Activated CD4-positive, alpha-beta T cell treated with anti-CD3 and anti-CD28 coated beads for 36 hours (primary cell): ENCODE measurements at regions not wholly inside any gene's neighbourhood (a gene's known extent, or its start where the extent isn't known, plus 50 kb on each side); places are given as distances from the start of the nearest gene placed in this dataset.
A peak's percentile ranks its signal among the peaks of the same experiment; 100 is the strongest.
"Not testable (repeated sequence)": the region's sequence is repeated elsewhere in the genome, so short reads cannot be mapped to it uniquely, and the experiment has no call there.

Source experiments
- ATAC-seq: fragments of 200-7000 bp; cut with Tn5 transposase; one replicate; pipeline ENCODE4 v1.10.0; 2021; ENCODE audit warnings: mild to moderate bottlenecking, moderate library complexity
- CTCF ChIA-PET: fragments of 350-600 bp; sonication (Branson Sonifier 250); formaldehyde crosslinking; loops from one replicate; lab custom pipeline; 2021; ENCODE audit warnings: antibody characterized with exemption; lab: Charles Lee
- POLR2A ChIA-PET: fragments of 350-600 bp; sonication (Branson Sonifier 250); formaldehyde crosslinking; loops from one replicate; lab custom pipeline; 2021; ENCODE audit warnings: antibody characterized with exemption, inconsistent platforms; lab: Charles Lee
- DNase-seq: peaks from one replicate; pipeline ENCODE4 v3.0.0-alpha.2; 2020
- H3K27ac Mint-ChIP-seq: one replicate; pipeline ENCODE4 v1.8.0; 2021; ENCODE audit warnings: mixed read lengths
- H3K27me3 Mint-ChIP-seq: one replicate; pipeline ENCODE4 v1.8.0; 2021; ENCODE audit warnings: mixed read lengths
- H3K36me3 Mint-ChIP-seq: one replicate; pipeline ENCODE4 v1.8.0; 2021; ENCODE audit warnings: low read depth, mixed read lengths
- H3K4me1 Mint-ChIP-seq: one replicate; pipeline ENCODE4 v1.8.0; 2021; ENCODE audit warnings: mixed read lengths
- H3K4me3 Mint-ChIP-seq: one replicate; pipeline ENCODE4 v1.8.0; 2021; ENCODE audit warnings: mild to moderate bottlenecking, moderate library complexity, mixed read lengths
- H3K9me3 Mint-ChIP-seq: one replicate; pipeline ENCODE4 v1.8.0; 2021; ENCODE audit warnings: low read depth, mixed read lengths
- intact Hi-C, 2 experiments: fragments of 100-400 bp; cut with DNase I in 1 of 2; cut with micrococcal nuclease in 1 of 2; formaldehyde crosslinking; loops; one replicate each; pipeline versions ENCODE4 v1.14.2 to v1.15.1; 2022 to 2024; cut with DNase I, micrococcal nuclease

DNA sequence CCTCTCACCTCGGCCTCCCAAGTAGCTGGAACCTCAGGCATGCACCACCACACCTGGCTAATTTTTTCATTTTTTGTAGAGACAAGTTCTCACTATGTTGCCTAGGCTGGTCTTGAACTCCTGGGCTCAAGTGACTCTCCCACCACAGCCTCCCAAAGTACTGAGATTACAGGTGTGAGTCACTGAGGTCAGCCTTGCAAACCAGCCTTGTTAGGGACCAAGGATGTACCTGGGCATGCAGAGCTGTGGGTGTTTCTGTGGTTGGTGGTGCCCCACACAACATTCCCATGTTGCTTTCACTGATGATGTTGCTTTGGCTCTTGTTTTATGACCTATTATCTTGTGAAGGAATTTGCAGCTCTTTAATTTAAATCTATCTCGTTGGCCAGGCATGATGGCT, 54.8 kb downstream of the OTUD1 start:
- Mint-ChIP-seq H3K4me1 (no peaks in the 10 kb centered on the region), H3K27ac (no peak overlapping the region), H3K4me3 (no peak overlapping the region), H3K27me3 (peaks cover 4% of the 10 kb centered on the region), H3K36me3 (no peaks in the 10 kb centered on the region), H3K9me3 (peaks cover 3% of the 10 kb centered on the region)
- ATAC-seq: peak; percentile 36
- intact Hi-C loops: no loop called here
- peak; percentile 24 for DNase-seq
- POLR2A ChIA-PET: no interaction called here
- CTCF ChIA-PET: interaction anchor here (0.8 kb wide), 1 partner anchor 179 kb away, joined by 3 read pairs; no protein-coding TSS in a partner anchor

- ChIA-PET POLR2A (no interaction called here), CTCF (interaction anchor here (1.1 to 1.5 kb wide), 2 partner anchors 41 to 183 kb away, joined by 3 to 6 read pairs; no protein-coding TSS in a partner anchor)
- H3K27me3 Mint-ChIP-seq: peaks cover 2% of the 10 kb centered on the region
- H3K4me1 Mint-ChIP-seq: no peaks in the 10 kb centered on the region
- ATAC-seq (no peak), DNase-seq (no peak)
- H3K4me3 Mint-ChIP-seq: no peak overlapping the region
- no peaks in the 10 kb centered on the region for H3K36me3 Mint-ChIP-seq
- H3K9me3 Mint-ChIP-seq: no peaks in the 10 kb centered on the region
- intact Hi-C loops: no loop called here
- H3K27ac Mint-ChIP-seq: no peak overlapping the region
These were observed 57.9 kb downstream of the OTUD1 start for GRCh38 chr10:23496727-23497126.

DNA sequence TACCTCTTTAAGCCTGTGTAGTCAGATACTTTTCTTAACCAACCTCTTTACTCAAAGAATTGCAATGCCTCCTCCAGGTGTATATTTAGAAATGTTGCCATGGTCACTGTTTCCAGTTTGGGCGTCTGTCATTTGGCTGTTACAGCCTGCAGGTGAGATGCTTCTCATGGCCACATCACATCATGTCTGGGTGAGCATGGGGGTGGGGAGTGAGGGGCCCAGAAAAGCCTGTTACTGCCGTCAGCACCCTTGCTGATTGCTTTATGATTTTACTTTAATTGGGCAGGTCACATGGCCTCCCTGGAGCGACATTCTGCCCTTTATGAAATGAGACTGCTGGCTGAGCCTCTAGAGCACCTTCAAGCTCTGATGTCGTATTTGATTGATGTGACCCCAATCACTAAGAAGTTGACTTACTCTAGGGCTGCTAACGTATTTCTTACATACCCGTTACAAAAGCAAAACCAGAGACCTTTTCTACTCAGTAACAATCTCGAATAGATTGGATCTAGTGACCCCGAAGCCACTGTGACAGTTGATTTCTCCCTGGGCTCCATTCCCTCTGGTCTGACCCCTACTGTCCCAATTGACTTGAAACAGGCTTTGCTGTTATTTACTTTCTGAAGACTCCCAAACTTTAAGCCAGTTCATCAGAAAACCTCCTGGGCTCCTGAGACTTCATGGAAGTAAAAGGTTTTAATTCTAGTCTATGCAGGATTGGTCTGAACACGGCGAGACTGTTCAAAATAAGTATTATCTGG, 60.7 kb downstream of the OTUD1 start:
- no peaks in the 10 kb centered on the region for H3K36me3 Mint-ChIP-seq
- no peak overlapping the region for H3K4me3 Mint-ChIP-seq
- H3K9me3 Mint-ChIP-seq: no peaks in the 10 kb centered on the region
- ATAC-seq (no peak), DNase-seq (no peak)
- no peaks in the 10 kb centered on the region for H3K4me1 Mint-ChIP-seq
- ChIA-PET POLR2A (interaction anchor here (0.6 kb wide), 1 partner anchor 76 kb away, joined by 5 read pairs; no protein-coding TSS in a partner anchor), CTCF (no interaction called here)
- intact Hi-C loops: no loop called here
- peaks cover 2% of the 10 kb centered on the region for H3K27me3 Mint-ChIP-seq
- H3K27ac Mint-ChIP-seq: no peak overlapping the region

DNA sequence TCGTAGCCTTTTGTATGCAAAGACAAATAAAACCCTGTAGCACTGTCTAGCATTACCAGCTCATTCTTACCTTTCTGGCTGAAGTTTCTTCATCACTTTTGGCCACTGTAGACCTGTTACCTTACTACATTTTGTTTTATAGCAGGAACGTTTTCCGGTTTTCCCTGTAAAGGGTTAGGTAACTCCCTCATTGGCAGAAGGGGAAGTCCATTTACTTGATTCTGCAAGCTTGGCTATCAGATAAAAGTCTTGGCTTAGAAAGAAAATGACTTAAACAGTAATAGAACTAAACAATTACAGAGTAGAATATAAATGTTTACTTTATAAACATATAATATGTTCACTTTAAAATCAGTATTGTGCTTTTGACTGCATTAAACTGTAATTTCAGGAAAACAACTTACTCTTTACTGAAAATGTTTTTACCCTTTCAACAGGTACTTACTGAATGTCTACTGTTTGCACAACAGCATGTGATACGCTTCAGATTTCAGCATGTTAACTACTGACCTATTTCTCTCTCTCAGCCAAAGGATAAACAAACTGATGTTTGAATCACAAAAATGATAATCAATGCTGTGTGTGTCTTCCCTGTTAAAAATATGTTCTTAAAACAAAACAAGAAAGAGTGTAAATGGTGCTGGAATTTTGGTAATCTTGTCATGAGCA, 67.1 kb downstream of the OTUD1 start:
- H3K36me3 Mint-ChIP-seq: no peaks in the 10 kb centered on the region
- no peak for DNase-seq

GRCh38 chr10:23512355-23513058, 73.6 kb downstream of the OTUD1 start:
- DNase-seq (no peak), ATAC-seq (no peak)
- intact Hi-C loops: no loop called here
- Mint-ChIP-seq H3K9me3 (peaks cover 4% of the 10 kb centered on the region), H3K27me3 (peaks cover 23% of the 10 kb centered on the region), H3K27ac (peak overlapping the region; percentile 37), H3K36me3 (no peaks in the 10 kb centered on the region), H3K4me3 (no peak overlapping the region), H3K4me1 (peaks cover 11% of the 10 kb centered on the region)
- ChIA-PET POLR2A (no interaction called here), CTCF (interaction anchor here (1.9 kb wide), 1 partner anchor 197 kb away, joined by 6 read pairs; no protein-coding TSS in a partner anchor)

More for the DNA sequence above, 67.1 kb downstream of the OTUD1 start:
- CTCF ChIA-PET: no interaction called here
- H3K4me3 Mint-ChIP-seq: no peak overlapping the region
- H3K27ac Mint-ChIP-seq: no peak overlapping the region
- intact Hi-C loops: no loop called here
- H3K4me1 Mint-ChIP-seq: no peaks in the 10 kb centered on the region
- POLR2A ChIA-PET: no interaction called here
- peaks cover 4% of the 10 kb centered on the region for H3K27me3 Mint-ChIP-seq
- ATAC-seq: no peak
- no peaks in the 10 kb centered on the region for H3K9me3 Mint-ChIP-seq

DNA sequence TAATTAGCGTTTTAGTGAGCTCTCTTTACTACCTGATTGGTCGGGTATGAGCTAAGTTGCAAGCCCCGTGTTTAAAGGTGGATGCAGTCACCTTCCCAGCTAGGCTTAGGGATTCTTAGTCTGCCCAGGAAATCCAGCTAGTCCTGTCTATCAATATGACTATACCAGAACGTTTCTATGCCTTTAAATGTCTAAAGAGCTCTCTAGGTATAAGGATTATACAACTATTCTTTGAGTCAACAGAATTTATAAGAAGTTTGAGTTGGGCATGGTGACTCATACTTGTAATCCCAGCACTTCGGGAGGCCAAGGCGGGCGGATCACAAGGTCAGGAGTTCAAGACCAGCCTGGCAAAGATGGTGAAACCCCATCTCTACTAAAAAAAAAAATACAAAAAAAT, 74.7 kb downstream of the OTUD1 start:
- H3K9me3 Mint-ChIP-seq, POLR2A ChIA-PET, DNase-seq, intact Hi-C loops, H3K4me3 Mint-ChIP-seq, ATAC-seq, H3K36me3 Mint-ChIP-seq, H3K27ac Mint-ChIP-seq: not testable (repeated sequence)
- CTCF ChIA-PET: interaction anchor here (0.9 to 1.9 kb wide), 2 partner anchors 25 to 198 kb away, joined by 3 to 6 read pairs; no protein-coding TSS in a partner anchor
- Mint-ChIP-seq H3K4me1 (peaks cover 11% of the 10 kb centered on the region), H3K27me3 (peaks cover 23% of the 10 kb centered on the region)

DNA sequence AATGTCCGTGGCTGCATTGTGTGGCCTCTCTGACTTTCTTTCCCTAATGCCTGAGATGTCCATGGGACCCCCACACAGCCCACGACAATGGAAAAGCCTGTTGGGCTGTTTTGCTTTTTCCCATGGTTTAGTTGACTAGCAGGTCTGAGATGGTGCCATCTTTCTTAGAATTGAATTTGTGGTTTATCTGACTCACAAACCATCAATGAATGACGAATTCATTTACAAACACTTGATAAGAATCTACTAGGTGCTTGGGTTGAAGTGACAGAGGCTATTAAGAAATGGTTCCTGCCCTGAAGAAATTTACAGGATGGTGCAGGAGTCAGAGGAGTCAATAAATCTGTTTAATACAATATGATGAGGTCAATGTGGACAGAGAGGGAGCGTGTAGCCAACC, 75.4 kb downstream of the OTUD1 start:
- ChIA-PET CTCF (interaction anchor here (1.9 kb wide), 1 partner anchor 199 kb away, joined by 6 read pairs; no protein-coding TSS in a partner anchor), POLR2A (no interaction called here)
- intact Hi-C loops: no loop called here
- ATAC-seq: peak; percentile 55
- Mint-ChIP-seq H3K4me3 (no peak overlapping the region), H3K4me1 (peaks cover 11% of the 10 kb centered on the region), H3K36me3 (no peaks in the 10 kb centered on the region), H3K9me3 (peaks cover 4% of the 10 kb centered on the region), H3K27ac (peak overlapping the region; percentile 13), H3K27me3 (peaks cover 25% of the 10 kb centered on the region)
- no peak for DNase-seq

DNA sequence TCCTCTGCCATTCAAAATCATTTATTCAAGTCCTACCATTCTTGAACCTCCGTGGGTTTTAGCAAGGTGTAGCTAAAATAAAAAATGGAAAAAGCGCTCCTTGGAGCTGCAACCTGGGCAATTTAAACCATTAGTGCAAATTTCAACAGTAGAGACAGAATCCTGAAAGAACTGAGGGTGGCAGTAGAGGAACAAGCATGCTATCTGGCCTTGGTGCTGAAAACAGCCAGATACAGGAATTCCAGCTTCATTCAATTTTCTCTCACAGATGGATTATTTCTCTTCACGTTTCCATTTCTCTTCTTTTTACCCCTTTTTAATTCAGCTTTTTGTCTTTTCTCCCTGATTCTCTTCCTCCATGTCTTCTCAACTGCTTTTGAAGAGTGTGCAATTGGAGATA, 77.7 kb downstream of the OTUD1 start:
- H3K4me3 Mint-ChIP-seq: no peak overlapping the region
- peaks cover 27% of the 10 kb centered on the region for H3K27me3 Mint-ChIP-seq
- H3K36me3 Mint-ChIP-seq: no peaks in the 10 kb centered on the region
- DNase-seq (no peak), ATAC-seq (no peak)
- ChIA-PET POLR2A (no interaction called here), CTCF (interaction anchor here (0.7 to 1.5 kb wide), 8 partner anchors 13 to 418 kb away, joined by 3 to 6 read pairs (median 3); no protein-coding TSS in a partner anchor)
- intact Hi-C loops: loop anchor here in 1 of 2 experiments (5.0 kb wide), 1 partner anchor 186 kb away; no protein-coding TSS in a partner anchor
- no peak overlapping the region for H3K27ac Mint-ChIP-seq
- peaks cover 11% of the 10 kb centered on the region for H3K4me1 Mint-ChIP-seq
- H3K9me3 Mint-ChIP-seq: peaks cover 4% of the 10 kb centered on the region

DNA sequence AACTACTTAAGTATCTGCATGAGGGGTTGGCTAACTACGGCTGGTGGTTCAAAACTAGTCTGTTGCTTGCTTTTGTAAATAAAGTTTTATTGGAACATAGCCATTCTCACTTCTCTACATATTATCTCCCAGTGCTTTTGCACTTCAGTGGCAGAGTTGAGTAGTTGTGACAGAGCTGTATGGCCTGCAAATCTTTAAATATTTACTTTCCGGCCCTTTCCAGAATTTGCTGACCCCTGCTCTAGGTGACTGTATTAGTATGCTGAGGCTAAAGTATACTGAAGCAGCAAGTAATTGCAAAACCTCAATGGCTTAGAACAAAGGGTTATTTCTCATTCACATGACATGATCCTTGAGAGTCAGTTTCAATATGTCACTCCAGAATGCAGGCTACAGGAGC, 78.3 kb downstream of the OTUD1 start:
- Mint-ChIP-seq H3K9me3 (peaks cover 1% of the 10 kb centered on the region), H3K4me3 (no peak overlapping the region), H3K36me3 (no peaks in the 10 kb centered on the region), H3K27me3 (peaks cover 27% of the 10 kb centered on the region), H3K4me1 (peaks cover 10% of the 10 kb centered on the region), H3K27ac (no peak overlapping the region)
- DNase-seq (no peak), ATAC-seq (no peak)
- intact Hi-C loops: loop anchor here in 1 of 2 experiments (5.0 kb wide), 1 partner anchor 185 kb away; no protein-coding TSS in a partner anchor
- ChIA-PET CTCF (interaction anchor here (0.6 to 1.5 kb wide), 4 partner anchors 11 to 418 kb away, joined by 3 to 4 read pairs (median 3); no protein-coding TSS in a partner anchor), POLR2A (no interaction called here)

- Mint-ChIP-seq H3K4me1 (no peaks in the 10 kb centered on the region), H3K27me3 (peaks cover 9% of the 10 kb centered on the region), H3K4me3 (no peak overlapping the region), H3K27ac (no peak overlapping the region), H3K9me3 (no peaks in the 10 kb centered on the region), H3K36me3 (no peaks in the 10 kb centered on the region)
- no peak for ATAC-seq
- CTCF ChIA-PET: interaction anchor here (1.1 to 1.5 kb wide), 3 partner anchors 8 to 219 kb away, joined by 3 to 5 read pairs (median 3); no protein-coding TSS in a partner anchor
- DNase-seq: no peak
- intact Hi-C loops: no loop called here
- POLR2A ChIA-PET: no interaction called here
These were observed 82.9 kb downstream of the OTUD1 start for GRCh38 chr10:23521735-23522134.

DNA sequence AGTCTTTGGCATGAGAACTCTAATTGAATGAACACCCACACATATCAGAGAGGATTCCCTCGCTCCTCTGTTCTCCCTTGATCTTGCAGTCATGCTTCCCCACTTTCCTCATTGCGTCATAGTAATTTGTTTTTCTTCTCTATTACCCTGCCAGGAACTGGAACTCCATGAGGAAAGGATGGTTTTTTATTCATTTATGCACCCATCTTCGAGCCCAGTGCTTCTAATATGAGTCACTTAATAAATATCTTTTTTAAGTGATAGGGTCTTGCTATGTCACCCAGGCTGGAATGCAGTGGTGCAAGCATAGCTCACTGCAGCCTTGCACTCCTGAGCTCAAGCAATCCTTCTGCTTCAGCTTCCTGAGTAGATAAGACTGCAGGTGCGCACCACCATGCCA, 83.5 kb downstream of the OTUD1 start:
- no peak overlapping the region for H3K27ac Mint-ChIP-seq
- no peaks in the 10 kb centered on the region for H3K9me3 Mint-ChIP-seq
- no peak overlapping the region for H3K4me3 Mint-ChIP-seq
- DNase-seq: no peak
- intact Hi-C loops: no loop called here
- H3K27me3 Mint-ChIP-seq: peaks cover 9% of the 10 kb centered on the region
- no peaks in the 10 kb centered on the region for H3K36me3 Mint-ChIP-seq
- ChIA-PET POLR2A (no interaction called here), CTCF (interaction anchor here (1.0 to 1.5 kb wide), 3 partner anchors 10 to 219 kb away, joined by 3 to 5 read pairs (median 4); no protein-coding TSS in a partner anchor)
- no peak for ATAC-seq
- H3K4me1 Mint-ChIP-seq: no peaks in the 10 kb centered on the region
